ENCODE measurements at regions not wholly inside any gene's neighbourhood (a gene's known extent, or its start where the extent isn't known, plus 50 kb on each side); places are given as distances from the start of the nearest gene placed in this dataset.

DNA sequence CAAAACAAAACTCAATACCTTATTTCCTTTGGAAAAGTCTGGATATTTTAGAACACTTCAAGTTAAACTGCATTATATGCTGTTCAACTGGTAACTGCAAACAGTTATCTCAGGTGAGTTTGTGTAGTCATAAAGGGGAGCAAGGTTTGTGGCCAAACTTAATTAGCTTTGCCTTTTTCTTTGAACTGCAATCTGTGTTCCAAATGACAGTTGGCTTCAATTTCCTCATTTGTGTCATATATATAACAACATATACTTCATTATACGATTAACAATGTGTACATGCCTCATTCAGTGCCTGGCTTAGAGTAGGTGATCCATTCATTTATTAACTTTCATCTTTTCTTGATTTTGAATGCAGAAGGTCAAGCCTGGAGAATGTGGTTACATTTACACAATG is 55.8 kb downstream of the KCNE4 start:
- in situ Hi-C loops (cut with HindIII; ENCODE audit: low pct_unique_long_range_greater_than_20kb, low sequenced_read_pairs), result no loop called here
- no peak for TF ChIP-seq JUND (IDR thresholded peaks at IDR 0.05; ENCODE audit: low read depth)
- no peak for DNase-seq (ENCODE audit: low read depth in 1 of 2, low spot score in 1 of 2)

DNA sequence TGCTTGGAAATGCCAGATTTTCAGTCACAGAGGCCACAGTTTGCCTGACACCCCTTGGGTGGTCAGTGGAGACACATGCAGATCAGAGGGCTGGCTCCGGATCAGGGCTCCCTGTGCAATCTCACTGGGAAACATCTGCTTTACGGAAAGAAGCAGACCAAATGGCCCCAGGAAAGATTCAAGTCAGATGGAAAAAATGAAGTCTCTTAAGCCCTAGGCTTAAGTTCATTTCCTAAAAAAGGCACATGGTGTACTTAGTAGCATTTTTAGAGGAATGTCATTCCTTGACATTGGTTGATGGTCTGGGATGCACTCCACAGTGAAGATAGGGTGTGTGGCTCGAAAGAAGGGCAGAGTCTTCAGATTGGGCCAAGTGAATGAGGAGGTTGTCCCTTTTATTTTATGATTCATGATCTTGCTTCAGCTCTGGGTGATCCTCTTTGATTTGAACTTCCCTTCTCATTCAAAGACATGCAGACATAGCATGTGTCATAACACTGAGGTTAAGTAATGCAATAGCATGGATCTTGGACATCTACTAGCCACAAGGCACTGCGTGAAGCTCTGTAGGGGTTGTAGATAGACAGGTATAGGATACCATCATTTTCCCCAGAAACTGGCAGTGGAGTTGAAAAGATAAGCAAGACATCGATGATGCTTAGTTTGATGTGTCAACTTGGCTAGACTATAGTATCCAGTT is 56.5 kb downstream of the KCNE4 start:
- no peak for DNase-seq (ENCODE audit: low read depth in 1 of 2, low spot score in 1 of 2)
- in situ Hi-C loops (cut with HindIII; ENCODE audit: low pct_unique_long_range_greater_than_20kb, low sequenced_read_pairs), result no loop called here
- TF ChIP-seq JUND (IDR thresholded peaks at IDR 0.05; ENCODE audit: low read depth), result no peak

DNA sequence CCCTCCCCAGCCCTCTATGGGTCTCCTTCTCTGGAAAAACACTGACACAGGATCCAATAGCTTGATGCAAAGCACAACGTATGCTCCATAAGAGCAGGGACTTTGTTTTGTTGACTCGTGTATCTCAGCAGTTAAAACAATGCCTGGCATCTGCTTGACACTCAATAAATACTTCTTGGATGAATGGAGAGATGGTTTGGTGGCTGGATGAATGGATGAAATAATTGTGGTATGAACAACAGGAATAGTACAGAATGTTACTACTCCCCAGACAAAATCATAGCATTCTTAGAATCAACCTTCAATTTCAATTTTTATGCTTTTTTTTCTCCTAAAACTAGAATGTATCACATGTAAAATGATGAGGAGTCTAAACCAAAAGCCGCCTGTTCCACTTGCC is 57.4 kb downstream of the KCNE4 start:
- no peak for DNase-seq (ENCODE audit: low read depth in 1 of 2, low spot score in 1 of 2)
- in situ Hi-C loops (cut with HindIII; ENCODE audit: low pct_unique_long_range_greater_than_20kb, low sequenced_read_pairs), result no loop called here
- no peak for TF ChIP-seq JUND (IDR thresholded peaks at IDR 0.05; ENCODE audit: low read depth)

DNA sequence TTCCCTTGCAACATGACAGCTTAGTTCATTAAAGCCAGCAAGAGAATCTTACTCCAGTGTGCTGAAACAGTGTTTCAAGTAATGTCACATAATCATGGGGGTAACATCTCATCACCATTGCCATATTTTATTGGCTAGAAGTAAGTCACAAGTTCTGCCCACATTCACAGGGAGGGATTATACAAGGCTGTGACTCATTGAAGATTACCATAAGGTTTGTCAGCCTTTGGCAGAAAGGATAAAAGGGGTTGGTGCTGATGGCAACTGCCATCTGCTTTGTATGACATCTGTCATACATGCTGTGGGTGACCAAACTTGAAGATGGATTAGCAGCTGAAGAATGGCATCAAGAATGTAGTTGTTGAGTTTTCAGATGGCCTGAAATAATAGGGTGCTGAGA is 61.2 kb downstream of the KCNE4 start:
- no peak for DNase-seq (ENCODE audit: low read depth in 1 of 2, low spot score in 1 of 2)
- TF ChIP-seq JUND (IDR thresholded peaks at IDR 0.05; ENCODE audit: low read depth), result no peak
- in situ Hi-C loops (cut with HindIII; ENCODE audit: low pct_unique_long_range_greater_than_20kb, low sequenced_read_pairs), result no loop called here

DNA sequence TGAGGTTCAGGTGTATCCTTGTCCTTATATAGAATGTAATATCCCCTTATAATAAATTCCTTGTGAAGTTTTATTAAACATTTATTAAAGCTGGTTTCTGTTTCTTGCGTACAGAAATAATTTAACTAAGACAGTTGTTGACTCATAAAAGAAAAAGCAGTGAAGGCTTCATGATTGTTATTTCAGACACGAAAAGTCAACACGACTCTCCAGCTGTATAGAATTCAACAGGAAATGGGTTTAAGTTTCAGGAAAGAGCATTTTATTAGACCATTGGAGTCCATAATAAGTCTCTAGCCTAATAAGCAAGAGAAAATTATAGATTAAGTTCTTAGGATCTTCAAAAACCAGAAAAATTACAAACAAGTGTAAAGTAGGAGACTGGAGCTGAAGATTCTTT is 62.2 kb downstream of the KCNE4 start:
- DNase-seq (ENCODE audit: low read depth in 1 of 2, low spot score in 1 of 2), result no peak
- in situ Hi-C loops (cut with HindIII; ENCODE audit: low pct_unique_long_range_greater_than_20kb, low sequenced_read_pairs), result no loop called here
- TF ChIP-seq JUND (IDR thresholded peaks at IDR 0.05; ENCODE audit: low read depth), result no peak

DNA sequence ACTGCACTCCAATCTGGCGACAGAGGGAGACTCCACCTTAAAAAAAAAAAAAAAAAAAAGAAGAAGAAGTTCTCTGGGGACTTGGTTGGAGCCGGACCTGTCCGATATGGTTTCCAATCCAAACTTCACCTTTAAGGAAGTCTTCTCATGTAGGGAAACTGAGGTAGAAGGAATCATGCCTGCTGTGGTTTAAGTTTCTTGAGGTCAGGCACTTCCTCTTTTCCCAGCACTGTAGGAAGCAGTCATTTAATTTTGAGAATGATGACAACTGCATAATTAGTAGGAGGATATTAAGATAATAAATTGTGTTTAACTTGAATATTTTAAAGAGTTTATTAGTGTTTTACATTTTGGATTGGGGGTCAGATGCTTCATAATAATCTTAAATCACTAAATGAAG is 62.9 kb downstream of the KCNE4 start:
- TF ChIP-seq JUND (IDR thresholded peaks at IDR 0.05; ENCODE audit: low read depth), result no peak
- no peak for DNase-seq (ENCODE audit: low read depth in 1 of 2, low spot score in 1 of 2)
- in situ Hi-C loops (cut with HindIII; ENCODE audit: low pct_unique_long_range_greater_than_20kb, low sequenced_read_pairs), result no loop called here

DNA sequence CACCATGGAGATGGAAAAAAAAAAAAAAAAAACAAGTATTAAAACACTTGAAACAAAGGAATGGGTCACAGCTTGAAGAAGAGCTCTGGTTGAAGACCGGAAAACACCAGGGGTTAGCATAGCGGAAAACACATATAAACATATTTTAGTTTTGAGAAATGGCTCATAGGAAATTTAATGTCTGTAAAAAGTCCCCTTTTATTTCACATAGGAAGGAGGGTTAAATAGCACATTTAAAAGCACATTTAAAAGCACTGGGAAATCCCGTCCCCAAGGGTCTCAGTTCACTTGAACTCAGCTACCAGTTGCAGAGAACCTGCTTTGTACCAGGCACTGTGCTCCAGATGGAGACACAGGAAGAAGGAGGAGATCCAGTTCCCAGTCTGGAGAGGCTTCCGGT is 65.5 kb downstream of the KCNE4 start:
- in situ Hi-C loops (cut with HindIII; ENCODE audit: low pct_unique_long_range_greater_than_20kb, low sequenced_read_pairs), result no loop called here
- DNase-seq (ENCODE audit: low read depth in 1 of 2, low spot score in 1 of 2), result no peak
- no peak for TF ChIP-seq JUND (IDR thresholded peaks at IDR 0.05; ENCODE audit: low read depth)

DNA sequence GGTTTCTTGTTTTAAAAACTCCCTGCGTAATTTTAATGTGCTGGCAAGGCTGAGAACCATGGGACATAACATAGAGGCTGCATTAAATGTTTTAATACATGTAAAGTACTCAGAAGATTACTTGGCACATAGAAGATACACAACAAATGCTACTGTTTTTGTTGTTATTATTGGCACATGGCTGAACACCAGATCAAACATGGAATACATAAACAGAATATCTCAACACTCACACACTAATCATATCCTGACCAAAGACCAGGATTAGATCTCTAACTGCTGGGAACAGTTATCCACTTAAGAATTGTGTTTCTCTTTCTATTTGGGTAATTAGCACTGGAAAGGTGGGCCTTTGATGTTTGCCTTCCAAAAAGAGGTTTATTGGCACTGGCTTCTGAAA is 69.3 kb downstream of the KCNE4 start:
- in situ Hi-C loops (cut with HindIII; ENCODE audit: low pct_unique_long_range_greater_than_20kb, low sequenced_read_pairs), result no loop called here
- no peak for DNase-seq (ENCODE audit: low read depth in 1 of 2, low spot score in 1 of 2)
- TF ChIP-seq JUND (IDR thresholded peaks at IDR 0.05; ENCODE audit: low read depth), result no peak

DNA sequence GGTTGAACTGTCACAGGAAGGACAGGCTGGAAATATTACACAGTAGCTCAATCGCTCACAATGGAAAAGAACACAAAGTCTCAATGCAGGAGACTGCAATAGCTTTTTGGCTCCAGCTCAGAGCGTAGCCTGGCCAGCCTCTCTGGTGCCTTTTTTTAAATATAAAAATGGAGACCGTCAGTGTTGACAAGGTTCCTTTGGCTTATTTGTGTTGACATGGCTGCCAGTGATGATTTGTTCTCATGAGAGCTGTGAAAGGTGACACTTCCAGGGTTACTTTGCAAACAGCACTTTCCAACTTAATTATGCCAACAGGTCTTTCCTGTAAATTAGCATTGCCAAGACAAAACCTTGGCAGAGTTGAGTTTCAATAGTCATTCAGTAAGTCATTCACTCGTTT is 70.8 kb downstream of the KCNE4 start:
- no peak for TF ChIP-seq JUND (IDR thresholded peaks at IDR 0.05; ENCODE audit: low read depth)
- DNase-seq (ENCODE audit: low read depth in 1 of 2, low spot score in 1 of 2), result peak in 1 of 2 experiments; percentile 92
- in situ Hi-C loops (cut with HindIII; ENCODE audit: low pct_unique_long_range_greater_than_20kb, low sequenced_read_pairs), result no loop called here

DNA sequence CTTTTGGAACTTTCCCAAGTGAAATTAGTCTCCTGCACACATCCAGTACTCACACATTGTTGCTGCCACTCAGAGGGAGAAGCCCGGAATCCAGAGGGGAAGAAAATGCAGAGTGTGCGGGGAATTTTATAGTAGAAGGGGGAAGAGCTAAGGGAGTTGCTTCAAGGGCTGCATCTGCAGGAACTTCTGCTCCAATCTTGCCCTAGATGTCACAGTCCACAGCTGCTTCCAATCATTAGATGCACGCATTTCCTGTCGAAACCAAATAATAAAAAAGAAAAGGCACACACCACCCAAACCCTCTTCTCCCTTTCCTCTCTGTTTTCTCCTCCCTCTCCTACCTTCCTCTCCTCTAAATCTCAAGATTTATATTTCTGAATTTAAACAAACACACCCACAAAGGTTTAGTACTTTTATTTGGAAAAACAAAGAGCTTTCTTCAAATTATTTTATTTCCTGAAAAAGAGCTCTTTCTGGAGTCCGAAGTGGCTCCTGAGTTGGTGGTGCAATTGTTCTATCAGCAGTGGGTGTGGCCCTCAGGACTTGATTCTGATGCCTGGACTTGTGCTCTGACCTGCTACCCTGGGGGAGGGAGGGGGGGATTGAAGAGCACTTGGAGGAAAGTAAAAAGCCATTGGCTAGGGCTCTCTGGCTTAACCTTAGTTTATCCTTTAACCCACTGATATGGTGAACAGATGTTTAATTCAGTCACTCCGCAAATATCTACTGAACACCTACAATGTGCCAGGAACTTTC is 72.0 kb downstream of the KCNE4 start:
- DNase-seq (ENCODE audit: low read depth in 1 of 2, low spot score in 1 of 2), result no peak
- no peak for TF ChIP-seq JUND (IDR thresholded peaks at IDR 0.05; ENCODE audit: low read depth)
- in situ Hi-C loops (cut with HindIII; ENCODE audit: low pct_unique_long_range_greater_than_20kb, low sequenced_read_pairs), result no loop called here

DNA sequence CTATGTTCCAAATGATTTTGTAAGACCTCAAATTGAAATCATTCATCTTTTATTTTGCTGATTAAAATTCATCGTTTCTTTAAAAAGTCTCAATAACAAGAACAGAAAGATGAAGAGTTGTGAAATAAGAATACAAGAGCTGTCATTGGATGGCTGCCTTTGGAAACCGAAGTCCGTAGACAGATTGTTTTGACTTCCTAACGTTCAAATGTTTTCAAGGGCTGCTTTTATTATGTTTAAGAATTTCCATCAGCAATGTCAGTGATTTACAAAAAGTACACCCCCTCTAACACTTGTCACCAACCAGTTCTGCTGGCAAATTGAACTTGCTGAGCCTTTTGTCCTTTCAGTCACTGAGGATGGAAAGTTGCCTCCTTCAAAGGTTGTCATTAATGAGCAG is 89.6 kb downstream of the KCNE4 start:
- in situ Hi-C loops (cut with HindIII; ENCODE audit: low pct_unique_long_range_greater_than_20kb, low sequenced_read_pairs), result no loop called here
- no peak for DNase-seq (ENCODE audit: low read depth in 1 of 2, low spot score in 1 of 2)
- no peak for TF ChIP-seq JUND (IDR thresholded peaks at IDR 0.05; ENCODE audit: low read depth)

DNA sequence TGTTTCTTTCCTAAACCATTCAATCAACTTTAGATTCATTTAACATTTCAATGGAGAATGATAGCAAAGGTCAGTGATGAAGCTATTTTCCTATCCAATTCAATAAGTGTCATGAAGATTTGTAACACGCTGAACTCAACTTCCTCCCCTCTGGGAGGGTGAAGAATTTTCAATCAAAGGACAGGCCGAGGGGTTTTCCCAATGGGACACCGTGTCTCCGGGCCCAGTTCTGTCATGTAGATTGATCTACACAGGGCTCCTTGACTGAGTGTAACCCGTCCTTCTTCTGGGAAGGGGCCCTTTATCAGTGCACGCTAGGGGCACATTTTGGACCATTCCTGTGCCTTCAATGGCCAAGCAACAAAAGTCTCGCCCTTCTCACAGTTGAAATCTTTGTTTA is 90.1 kb downstream of the KCNE4 start:
- in situ Hi-C loops (cut with HindIII; ENCODE audit: low pct_unique_long_range_greater_than_20kb, low sequenced_read_pairs), result no loop called here
- no peak for TF ChIP-seq JUND (IDR thresholded peaks at IDR 0.05; ENCODE audit: low read depth)
- no peak for DNase-seq (ENCODE audit: low read depth in 1 of 2, low spot score in 1 of 2)

DNA sequence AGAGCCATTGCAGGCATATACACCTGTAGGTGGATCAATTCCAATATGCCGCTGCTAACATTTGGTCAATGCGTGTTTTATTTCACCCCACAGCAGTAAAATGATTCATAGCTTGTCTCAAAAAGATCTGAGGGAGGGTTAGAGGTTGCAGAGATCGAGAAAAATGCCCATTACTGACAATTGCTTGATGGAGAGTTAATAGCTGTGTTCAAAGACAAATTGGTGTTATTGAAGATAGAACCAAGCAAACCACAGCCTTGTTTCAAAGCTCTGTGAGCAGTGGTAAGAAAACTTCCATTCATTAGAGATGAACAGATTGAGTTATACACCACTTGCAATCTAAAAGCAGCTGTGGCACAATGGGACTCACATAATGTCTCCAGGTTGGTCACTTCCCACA is 95.4 kb downstream of the KCNE4 start:
- no peak for DNase-seq (ENCODE audit: low read depth in 1 of 2, low spot score in 1 of 2)
- no peak for TF ChIP-seq JUND (IDR thresholded peaks at IDR 0.05; ENCODE audit: low read depth)
- in situ Hi-C loops (cut with HindIII; ENCODE audit: low pct_unique_long_range_greater_than_20kb, low sequenced_read_pairs), result no loop called here

DNA sequence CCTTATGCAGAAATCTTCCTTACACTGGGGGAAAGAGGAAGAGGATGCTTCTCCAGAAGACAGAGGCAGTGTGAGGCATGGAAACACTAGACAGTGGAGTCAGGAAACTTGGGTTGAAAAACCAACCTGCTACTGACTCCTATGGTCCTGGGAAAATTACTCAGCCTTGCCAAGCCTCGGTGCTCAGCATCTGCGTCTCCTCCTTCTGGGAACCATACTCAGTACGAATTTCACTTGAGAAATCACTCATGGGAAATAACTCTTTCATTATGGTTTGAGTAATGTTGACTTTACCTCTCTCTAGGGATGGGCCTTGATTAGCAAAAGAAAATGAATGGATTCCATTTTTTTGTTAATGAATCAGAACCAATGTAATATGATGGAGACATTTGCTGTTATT is 96.5 kb downstream of the KCNE4 start:
- in situ Hi-C loops (cut with HindIII; ENCODE audit: low pct_unique_long_range_greater_than_20kb, low sequenced_read_pairs), result no loop called here
- DNase-seq (ENCODE audit: low read depth in 1 of 2, low spot score in 1 of 2), result no peak

More for the DNA sequence above, 96.5 kb downstream of the KCNE4 start:
- TF ChIP-seq JUND (IDR thresholded peaks at IDR 0.05; ENCODE audit: low read depth), result no peak
